ENCODE measurements at regions not wholly inside any gene's neighbourhood (a gene's known extent, or its start where the extent isn't known, plus 50 kb on each side); places are given as distances from the start of the nearest gene placed in this dataset.

DNA sequence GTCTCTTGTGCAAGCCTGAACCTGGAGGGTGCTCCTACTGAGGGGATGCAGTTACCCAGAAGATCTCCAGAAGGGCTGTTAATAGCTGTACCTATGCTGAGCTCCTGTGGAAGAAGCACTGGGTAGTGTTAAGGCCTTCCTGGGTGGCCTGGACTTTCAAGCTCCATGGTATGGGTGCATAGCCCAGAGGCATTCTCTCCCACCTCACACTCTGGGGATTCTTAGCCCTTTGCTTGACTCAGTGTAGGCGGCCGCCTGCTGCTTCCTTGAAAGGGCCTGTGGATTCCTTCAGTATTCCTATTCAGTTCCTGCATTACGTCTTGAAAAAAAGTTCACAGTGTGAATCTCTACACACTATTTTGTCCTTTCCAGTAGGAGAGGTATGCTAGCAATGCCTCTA is 235.7 kb upstream of the MAGEB16 start:
- TF ChIP-seq, protein P1, sequence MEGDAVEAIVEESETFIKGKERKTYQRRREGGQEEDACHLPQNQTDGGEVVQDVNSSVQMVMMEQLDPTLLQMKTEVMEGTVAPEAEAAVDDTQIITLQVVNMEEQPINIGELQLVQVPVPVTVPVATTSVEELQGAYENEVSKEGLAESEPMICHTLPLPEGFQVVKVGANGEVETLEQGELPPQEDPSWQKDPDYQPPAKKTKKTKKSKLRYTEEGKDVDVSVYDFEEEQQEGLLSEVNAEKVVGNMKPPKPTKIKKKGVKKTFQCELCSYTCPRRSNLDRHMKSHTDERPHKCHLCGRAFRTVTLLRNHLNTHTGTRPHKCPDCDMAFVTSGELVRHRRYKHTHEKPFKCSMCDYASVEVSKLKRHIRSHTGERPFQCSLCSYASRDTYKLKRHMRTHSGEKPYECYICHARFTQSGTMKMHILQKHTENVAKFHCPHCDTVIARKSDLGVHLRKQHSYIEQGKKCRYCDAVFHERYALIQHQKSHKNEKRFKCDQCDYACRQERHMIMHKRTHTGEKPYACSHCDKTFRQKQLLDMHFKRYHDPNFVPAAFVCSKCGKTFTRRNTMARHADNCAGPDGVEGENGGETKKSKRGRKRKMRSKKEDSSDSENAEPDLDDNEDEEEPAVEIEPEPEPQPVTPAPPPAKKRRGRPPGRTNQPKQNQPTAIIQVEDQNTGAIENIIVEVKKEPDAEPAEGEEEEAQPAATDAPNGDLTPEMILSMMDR (IDR thresholded peaks at IDR 0.05), result no peak
- no peak for TF ChIP-seq POLR2A (IDR thresholded peaks at IDR 0.05)
